H1 (cell line): ENCODE measurements at regions not wholly inside any gene's neighbourhood (a gene's known extent, or its start where the extent isn't known, plus 50 kb on each side); places are given as distances from the start of the nearest gene placed in this dataset.

ENCODE experiments used
- CTCF ChIA-PET: fragments of 300-600 bp; sonication (Branson Sonifier 250); formaldehyde crosslinking; loops from one replicate; lab custom pipeline; 2021; ENCODE audit not compliant: partially characterized antibody; lab: Charles Lee
- POLR2A ChIA-PET: fragments of 300-600 bp; sonication (Branson Sonifier 250); formaldehyde crosslinking; loops from one replicate; lab custom pipeline; 2021; ENCODE audit warnings: inconsistent platforms; ENCODE audit not compliant: partially characterized antibody; lab: Charles Lee
- DNase-seq, 2 experiments: peaks; one replicate each; pipeline versions ENCODE4 v3.0.0 to v3.0.0-alpha.2; 2010 to 2022; ENCODE audit warnings: low spot score in 2 of 2, low read depth in 1 of 2, mixed read lengths in 1 of 2
- FAIRE-seq: peaks from 2 replicates; lab custom pipeline; 2011; peaks lifted over from hg19 to GRCh38; lab: Jason Lieb, UNC
- H2AFZ ChIP-seq: 2 replicates; pipeline ENCODE4 v1.8.1; 2012; ENCODE audit warnings: low read length, inconsistent platforms
- H2AK5ac ChIP-seq: 2 replicates; pipeline ENCODE4 v1.6.1; 2013; ENCODE audit warnings: low read depth, low read length
- H2BK120ac ChIP-seq: replicated peaks from 2 replicates; pipeline ENCODE3; 2013; ENCODE audit warnings: low read depth, low read length, inconsistent platforms
- H2BK12ac ChIP-seq: 2 replicates; pipeline ENCODE4 v1.6.1; 2013; ENCODE audit warnings: low read depth, low read length
- H2BK15ac ChIP-seq: 2 replicates; pipeline ENCODE4 v1.6.1; 2013; ENCODE audit warnings: low read length
- H2BK20ac ChIP-seq: 2 replicates; pipeline ENCODE4 v1.6.1; 2013; ENCODE audit warnings: low read length
- H2BK5ac ChIP-seq: 2 replicates; pipeline ENCODE4 v1.6.1; 2013; ENCODE audit warnings: low read depth, low read length
- H3K14ac ChIP-seq: 2 replicates; pipeline ENCODE4 v1.6.1; 2013; ENCODE audit warnings: inconsistent platforms; ENCODE audit not compliant: insufficient read length
- H3K18ac ChIP-seq: 2 replicates; pipeline ENCODE4 v1.6.1; 2013; ENCODE audit warnings: low read length; ENCODE audit errors: extremely low read depth
- H3K23ac ChIP-seq: 2 replicates; pipeline ENCODE4 v1.6.1; 2013; ENCODE audit warnings: inconsistent platforms; ENCODE audit not compliant: insufficient read length
- H3K23me2 ChIP-seq: 2 replicates; pipeline ENCODE4 v1.6.1; 2013; ENCODE audit warnings: low read depth, low read length
- H3K27ac ChIP-seq: 2 replicates; pipeline ENCODE4 v1.6.1; 2011; ENCODE audit warnings: low read depth, low read length, inconsistent platforms
- H3K27me3 ChIP-seq, 4 experiments: replicated peaks in 1 of 4; 1 replicate in 1 of 4; 2 replicates in 3 of 4; pipeline versions ENCODE4 v1.6.1 to v1.8.1; 2011 to 2013; ENCODE audit warnings: low read length in 3 of 4, mild to moderate bottlenecking in 3 of 4, inconsistent platforms in 2 of 4, mixed read lengths in 2 of 4, moderate library complexity in 1 of 4; ENCODE audit not compliant: control insufficient read depth in 3 of 4, insufficient read depth in 3 of 4; ENCODE audit errors: extremely low read depth in 1 of 4
- H3K36me3 ChIP-seq, 4 experiments: 2 replicates each; pipeline versions ENCODE4 v1.6.1 to v1.8.1; 2011 to 2013; ENCODE audit warnings: mild to moderate bottlenecking in 4 of 4, low read length in 3 of 4, moderate library complexity in 2 of 4, control low read depth in 1 of 4, inconsistent platforms in 1 of 4; ENCODE audit not compliant: insufficient read depth in 4 of 4, control insufficient read depth in 2 of 4
- H3K4ac ChIP-seq: replicated peaks from 2 replicates; pipeline ENCODE3; 2013; ENCODE audit warnings: low read length, low read depth, mixed read lengths, inconsistent platforms; ENCODE audit not compliant: insufficient read length
- H3K4me1 ChIP-seq, 4 experiments: replicated peaks in 1 of 4; 1 replicate in 1 of 4; 2 replicates in 3 of 4; pipeline versions ENCODE4 v1.6.1 to v1.8.1; 2011 to 2013; ENCODE audit warnings: low read length in 3 of 4, inconsistent platforms in 2 of 4, mixed read lengths in 1 of 4; ENCODE audit not compliant: insufficient read depth in 4 of 4, control insufficient read depth in 3 of 4
- H3K4me2 ChIP-seq, 2 experiments: 2 replicates each; pipeline versions ENCODE4 v1.6.1 to v1.8.1; 2011 to 2013; ENCODE audit warnings: low read depth in 2 of 2, low read length in 2 of 2, control low read depth in 1 of 2, inconsistent platforms in 1 of 2, mild to moderate bottlenecking in 1 of 2; ENCODE audit not compliant: insufficient read depth in 1 of 2
- H3K4me3 ChIP-seq, 4 experiments: fragments of 200-600, 300-600 bp in 1 of 4; sonication (generic), shearing (Covaris generic), sonication (Bioruptor Twin) in 1 of 4; 2 replicates each; pipeline versions ENCODE4 v1.5.1 to v1.8.1; 2011 to 2016; ENCODE audit warnings: low read length in 4 of 4, low read depth in 3 of 4, control low read depth in 2 of 4, inconsistent platforms in 2 of 4, mild to moderate bottlenecking in 2 of 4, mixed read lengths in 1 of 4, moderate library complexity in 1 of 4; ENCODE audit not compliant: insufficient read depth in 2 of 4; ENCODE audit errors: extremely low read depth in 1 of 4
- H3K56ac ChIP-seq: replicated peaks from 2 replicates; pipeline ENCODE3; 2013; ENCODE audit warnings: low read depth, mild to moderate bottlenecking, mixed read lengths, low read length, inconsistent platforms; ENCODE audit not compliant: insufficient read length
- H3K79me1 ChIP-seq: 2 replicates; pipeline ENCODE4 v1.6.1; 2013; ENCODE audit warnings: low read depth, low read length, control low read depth
- H3K79me2 ChIP-seq, 2 experiments: 2 replicates each; pipeline versions ENCODE4 v1.6.1 to v1.8.1; 2012 to 2013; ENCODE audit warnings: low read length in 2 of 2, mild to moderate bottlenecking in 2 of 2, inconsistent platforms in 1 of 2; ENCODE audit not compliant: insufficient read depth in 2 of 2, control insufficient read depth in 1 of 2
- H3K9ac ChIP-seq, 4 experiments: replicated peaks in 1 of 4; 1 replicate in 1 of 4; 2 replicates in 3 of 4; pipeline versions ENCODE4 v1.6.1 to v1.8.1; 2011 to 2013; ENCODE audit warnings: low read depth in 3 of 4, low read length in 3 of 4, control low read depth in 2 of 4, mild to moderate bottlenecking in 2 of 4, moderate library complexity in 2 of 4, inconsistent platforms in 1 of 4; ENCODE audit errors: extremely low read depth in 1 of 4
- H3K9me3 ChIP-seq, 2 experiments: 2 replicates each; pipeline versions ENCODE4 v1.6.1 to v1.8.1; 2012 to 2013; ENCODE audit warnings: mild to moderate bottlenecking in 2 of 2, moderate library complexity in 2 of 2, control low read depth in 1 of 2, inconsistent platforms in 1 of 2, low read depth in 1 of 2, low read length in 1 of 2, mixed read lengths in 1 of 2; ENCODE audit not compliant: insufficient read depth in 2 of 2
- H4K20me1 ChIP-seq, 2 experiments: replicated peaks in 1 of 2; 2 replicates each; pipeline versions ENCODE3 to v1.8.1; 2011 to 2013; ENCODE audit warnings: inconsistent platforms in 2 of 2, low read length in 2 of 2, mild to moderate bottlenecking in 1 of 2; ENCODE audit not compliant: insufficient read depth in 2 of 2, control insufficient read depth in 1 of 2
- H4K5ac ChIP-seq: 2 replicates; pipeline ENCODE4 v1.6.1; 2013; ENCODE audit warnings: low read length, low read depth, mixed read lengths, inconsistent platforms; ENCODE audit not compliant: insufficient read length
- H4K8ac ChIP-seq: 2 replicates; pipeline ENCODE4 v1.8.0; 2013; ENCODE audit warnings: mild to moderate bottlenecking, moderate library complexity, low read length, inconsistent platforms; ENCODE audit not compliant: insufficient read depth; ENCODE audit errors: extremely low read depth
- H4K91ac ChIP-seq: replicated peaks from 2 replicates; pipeline ENCODE3; 2013; ENCODE audit warnings: low read length, mixed read lengths, inconsistent platforms; ENCODE audit not compliant: insufficient read length
- CHD1 ChIP-seq: IDR thresholded peaks from 2 replicates; pipeline ENCODE4 v1.6.1; 2012; ENCODE audit warnings: low read depth, low read length, improper control_type of control experiment
- EP300 ChIP-seq, 2 experiments: IDR thresholded peaks; 1 replicate in 1 of 2; 2 replicates in 1 of 2; pipeline ENCODE4 v1.6.1; 2011 to 2012; ENCODE audit warnings: low read depth in 2 of 2, low read length in 2 of 2, mild to moderate bottlenecking in 2 of 2, borderline replicate concordance in 1 of 2, inconsistent platforms in 1 of 2, moderate library complexity in 1 of 2
- MAFK ChIP-seq: IDR thresholded peaks from 2 replicates; pipeline ENCODE4 v1.6.1; 2012; ENCODE audit warnings: low read depth, mild to moderate bottlenecking, improper control_type of control experiment, low read length
- POLR2AphosphoS5 ChIP-seq: IDR thresholded peaks from 2 replicates; pipeline ENCODE4 v1.6.1; 2011; ENCODE audit warnings: low read depth, low read length
- SIX5 ChIP-seq: IDR thresholded peaks from 2 replicates; pipeline ENCODE4 v1.6.1; 2011; ENCODE audit warnings: mild to moderate bottlenecking, low read depth, low read length
- SP4 ChIP-seq: IDR thresholded peaks from 2 replicates; pipeline ENCODE4 v1.6.1; 2012; ENCODE audit warnings: low read length, inconsistent platforms
- TEAD4 ChIP-seq: IDR thresholded peaks from 2 replicates; pipeline ENCODE4 v1.6.1; 2012; ENCODE audit warnings: low read depth, low read length, inconsistent platforms, mixed read lengths
- YY1 ChIP-seq: IDR thresholded peaks from 2 replicates; pipeline ENCODE4 v1.6.1; 2011; ENCODE audit warnings: low read depth, mild to moderate bottlenecking, low read length
- WGBS, 2 experiments: shearing (Covaris generic) in 1 of 2; methylation state at CpG; one replicate each; pipeline versions ENCODE4 v1.1.6 to v1.1.7; 2013 to 2015; ENCODE audit warnings: low lambda C conversion rate in 2 of 2, mixed read lengths in 2 of 2, inconsistent platforms in 1 of 2, low coverage in 1 of 2, missing lambda C conversion rate in 1 of 2; ENCODE audit not compliant: insufficient replicate concordance in 2 of 2, insufficient coverage in 1 of 2, insufficient read length in 1 of 2; ENCODE audit errors: extremely low coverage in 1 of 2, missing lambda C conversion rate in 1 of 2; 5-methylcytosine and 5-hydroxymethylcytosine counted together

GRCh38 chr3:110227991-110228390 lies 843.6 kb upstream of the NECTIN3 start:
- Histone ChIP-seq H4K5ac (no peak overlapping the region), H3K27me3 (no peaks in the 10 kb centered on the region), H3K14ac (no peak overlapping the region), H2BK12ac (no peak overlapping the region), H3K4me2 (no peak overlapping the region), H4K91ac (no peak overlapping the region), H3K9ac (no peak overlapping the region), H3K36me3 (no peaks in the 10 kb centered on the region), H4K8ac (no peak overlapping the region), H3K23me2 (no peaks in the 10 kb centered on the region), H3K56ac (no peak overlapping the region), H2BK15ac (no peak overlapping the region), H3K9me3 (no peaks in the 10 kb centered on the region), H3K79me1 (no peaks in the 10 kb centered on the region), H2BK20ac (no peak overlapping the region), H3K27ac (no peak overlapping the region), H3K79me2 (no peaks in the 10 kb centered on the region), H3K4me3 (no peak overlapping the region), H3K23ac (no peak overlapping the region), H4K20me1 (no peaks in the 10 kb centered on the region), H2BK5ac (no peak overlapping the region), H2AK5ac (no peak overlapping the region), H2AFZ (peak overlapping the region; percentile 76; the same call in 1 of the 2 replicates), H3K4me1 (no peaks in the 10 kb centered on the region), H3K4ac (no peak overlapping the region), H2BK120ac (no peak overlapping the region), H3K18ac (no peak overlapping the region)
- whole genome bisulfite sequencing, 2 experiments, result 80% methylated on average over 4 of the region's 4 CpGs; no CpG with 5 or more reads in 1 of the 2 experiments
- FAIRE-seq (no peak), DNase-seq (no peak)
- CTCF ChIA-PET, result no interaction called here
- POLR2A ChIA-PET, result no interaction called here
- TF ChIP-seq CHD1 (no peak), MAFK (no peak), TEAD4 (no peak), SIX5 (no peak), YY1 (no peak), SP4 (no peak), POLR2AphosphoS5 (no peak), EP300 (IDR thresholded peaks at IDR 0.05; ENCODE audit: borderline replicate concordance in 1 of 2, low read depth in 2 of 2, low read length in 2 of 2) (no peak)
